ENCODE measurements at regions not wholly inside any gene's neighbourhood (a gene's known extent, or its start where the extent isn't known, plus 50 kb on each side); places are given as distances from the start of the nearest gene placed in this dataset.
"Not testable (repeated sequence)": the region's sequence is repeated elsewhere in the genome, so short reads cannot be mapped to it uniquely, and the experiment has no call there.

DNA sequence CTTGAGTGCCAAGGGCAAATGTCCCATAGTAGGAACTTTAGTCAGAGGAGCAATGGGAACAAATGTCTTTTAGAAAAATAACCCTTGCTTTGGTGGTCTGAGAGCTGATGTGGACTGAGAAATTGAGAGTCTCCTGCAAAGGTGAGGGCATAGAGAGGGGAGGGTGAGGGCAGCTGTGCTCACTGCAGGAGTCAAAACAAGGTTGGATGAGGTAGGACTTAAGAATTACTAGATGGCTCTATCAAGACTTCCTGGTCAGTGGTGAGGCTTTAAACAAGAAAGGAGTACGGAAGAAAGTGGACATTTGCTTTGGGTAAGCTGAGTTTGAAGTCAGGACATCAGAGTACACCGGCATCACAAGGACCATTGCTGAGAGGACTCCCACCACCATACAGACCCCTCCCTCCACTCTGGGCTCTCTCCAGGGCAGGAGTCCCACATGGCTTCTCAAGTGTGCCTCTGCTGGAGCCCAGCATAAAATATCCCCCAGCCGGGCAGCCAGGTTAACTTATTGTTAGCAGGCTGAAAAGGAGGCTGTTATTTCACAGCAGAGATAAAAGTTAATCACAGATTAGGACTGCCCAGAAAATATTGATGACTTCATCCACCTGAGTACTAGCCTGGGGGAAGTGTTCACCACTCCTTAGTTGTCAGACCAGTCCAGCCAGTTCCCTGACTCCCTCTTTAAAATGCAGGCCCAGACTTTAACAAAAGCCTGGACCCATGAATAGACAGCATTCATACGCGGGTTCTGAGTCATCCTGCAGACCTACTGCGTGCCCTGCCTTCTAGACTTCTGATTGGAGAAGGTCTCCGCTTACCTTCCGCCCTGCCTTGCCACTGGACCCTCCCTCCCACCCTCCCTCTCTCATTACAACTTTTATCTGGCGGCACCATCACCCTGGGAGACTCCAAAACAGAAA lies 167.2 kb downstream of the BCL2L11 start:
- not testable (repeated sequence) for DNase-seq (ENCODE audit: low spot score)

DNA sequence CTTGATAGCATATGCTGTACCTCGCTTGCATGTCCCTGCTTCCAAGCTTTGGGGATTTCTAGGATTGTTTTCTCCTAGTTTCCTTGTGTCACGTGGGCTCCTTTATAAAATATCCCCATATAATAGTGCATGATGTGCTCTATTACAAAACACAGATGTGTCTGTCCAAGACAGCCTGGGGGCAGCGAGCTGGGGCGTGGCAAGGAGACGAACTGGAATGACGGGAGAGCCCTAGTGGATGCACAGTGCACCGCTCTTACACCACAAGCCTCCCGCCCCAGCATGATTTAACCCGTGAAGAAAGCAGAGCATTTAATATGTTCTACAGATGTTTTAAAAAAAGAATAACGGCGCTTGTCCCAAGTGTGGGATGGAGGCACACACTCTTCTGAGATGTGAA lies 169.7 kb downstream of the BCL2L11 start:
- DNase-seq (ENCODE audit: low spot score), result not testable (repeated sequence)

DNA sequence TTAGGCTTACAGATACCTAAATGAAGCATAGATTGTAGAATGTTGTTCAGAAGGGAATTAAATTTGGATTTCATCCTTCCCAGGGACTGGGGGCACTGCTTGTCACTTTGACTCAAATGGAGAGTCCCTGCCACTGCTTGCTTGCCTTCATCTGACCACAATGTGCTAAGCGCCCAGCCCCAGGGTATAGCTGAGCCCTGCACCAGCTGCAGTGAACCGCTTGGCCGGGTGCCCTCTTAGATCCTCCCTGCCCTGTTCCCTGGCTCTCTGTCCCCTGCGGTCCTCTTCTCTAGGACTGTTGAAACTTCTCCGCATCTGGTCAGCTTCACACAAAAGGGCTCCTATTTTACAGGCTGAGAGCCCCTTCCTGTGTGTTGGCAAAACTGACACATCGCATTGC lies 170.9 kb downstream of the BCL2L11 start:
- not testable (repeated sequence) for DNase-seq (ENCODE audit: low spot score)

DNA sequence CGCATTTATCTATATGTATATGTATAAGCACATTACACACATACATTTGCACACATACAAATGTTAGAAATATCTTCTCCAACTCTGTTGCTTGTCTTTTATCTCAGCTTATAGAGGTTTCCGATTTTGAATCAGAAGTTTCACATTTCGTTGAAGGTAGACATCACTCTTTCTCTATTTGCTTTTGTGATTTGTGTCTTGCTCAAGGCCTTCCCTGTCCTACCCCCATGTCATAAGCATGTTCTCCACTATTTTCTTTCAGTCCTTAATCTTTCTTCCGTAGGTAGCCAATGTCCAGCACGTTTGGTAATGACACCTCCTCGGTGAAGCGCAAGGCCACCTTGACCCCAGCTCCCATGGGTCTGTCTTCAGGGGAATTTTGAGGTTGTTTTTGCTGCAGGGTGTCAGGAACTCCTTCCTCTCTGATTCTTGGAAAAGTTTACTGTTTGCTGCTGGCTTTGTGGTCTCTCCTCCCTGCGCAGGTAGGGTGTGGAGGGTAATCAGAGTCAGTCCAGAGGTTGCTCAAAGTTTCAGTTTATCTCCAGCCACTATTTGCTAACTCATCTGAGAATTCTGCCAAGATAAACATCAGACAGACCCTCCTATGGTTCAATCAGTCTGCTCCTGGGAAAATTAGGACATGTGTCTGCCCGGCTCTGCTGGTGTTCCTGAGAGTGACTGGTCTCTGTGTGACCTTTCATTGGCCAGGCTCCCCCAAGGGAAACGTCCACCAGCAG lies 171.7 kb downstream of the BCL2L11 start:
- DNase-seq (ENCODE audit: low spot score), result not testable (repeated sequence)

DNA sequence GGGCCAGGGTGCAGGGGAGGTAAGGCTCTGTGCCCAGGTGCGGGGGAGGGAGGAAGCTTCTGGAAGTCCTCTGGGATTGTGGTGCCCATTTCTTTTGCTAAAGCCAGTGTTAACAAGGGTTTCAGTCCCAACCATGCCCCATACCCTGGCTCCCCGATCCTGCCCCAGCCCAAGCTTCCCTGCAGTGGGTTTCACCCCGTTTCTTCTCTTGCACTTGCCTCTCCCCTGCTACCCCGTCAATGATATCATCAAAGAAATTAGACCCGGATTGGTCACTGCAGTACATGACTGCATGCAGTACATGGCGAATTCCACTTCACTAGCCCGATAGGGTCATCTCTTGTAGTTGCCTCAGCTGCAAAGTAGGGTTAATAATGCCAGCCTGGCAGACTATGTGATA lies 174.0 kb downstream of the BCL2L11 start:
- DNase-seq (ENCODE audit: low spot score), result not testable (repeated sequence)

DNA sequence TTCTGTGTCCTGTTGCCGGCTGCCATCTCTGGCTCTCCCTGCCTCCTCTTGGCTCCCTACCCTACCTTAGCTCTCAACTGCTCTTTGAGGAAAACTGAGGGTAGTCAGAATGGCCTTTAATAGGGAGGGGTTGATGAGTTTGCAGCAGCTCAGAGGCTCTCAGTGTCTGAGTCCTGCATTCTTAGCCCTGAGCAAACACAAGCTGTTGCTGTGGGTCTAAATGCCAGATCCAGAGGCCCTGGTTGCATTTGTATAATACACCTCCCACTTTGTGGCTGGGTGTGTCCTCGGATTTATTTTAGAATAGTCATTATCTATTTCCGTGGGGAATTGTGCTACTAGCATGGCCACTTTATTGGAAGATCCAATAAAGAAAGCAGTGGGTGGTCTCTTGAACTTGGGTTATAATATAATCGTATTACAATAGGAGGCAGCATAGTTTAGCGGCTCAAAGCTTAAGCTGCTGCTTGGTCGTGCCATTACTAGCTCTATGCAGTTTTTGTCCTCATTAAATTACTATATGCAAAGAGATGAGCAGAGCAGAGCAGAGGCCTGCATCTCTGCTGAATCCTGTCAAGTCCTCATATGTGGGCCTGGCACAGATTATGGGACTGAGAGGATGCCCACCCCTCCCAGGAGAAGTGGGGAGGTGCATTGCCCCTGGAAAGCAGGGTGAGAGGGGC lies 175.5 kb downstream of the BCL2L11 start:
- DNase-seq (ENCODE audit: low spot score), result not testable (repeated sequence)

DNA sequence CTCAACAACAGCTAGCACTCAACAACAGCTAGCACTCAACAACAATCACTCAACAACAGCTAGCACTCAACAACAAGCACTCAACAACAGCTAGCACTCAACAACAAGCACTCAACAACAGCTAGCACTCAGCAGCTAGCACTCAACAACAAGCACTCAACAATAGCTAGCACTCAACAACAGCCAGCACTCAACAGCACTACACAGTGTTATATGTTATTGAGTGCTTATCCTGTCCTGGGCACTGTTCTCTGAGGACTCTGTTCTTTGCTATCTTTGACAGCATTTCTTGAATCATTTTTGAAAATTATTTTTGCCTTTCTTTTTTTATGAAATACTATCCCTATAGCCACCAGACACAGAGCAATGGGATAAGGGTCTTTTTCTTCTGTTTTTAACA lies 176.4 kb downstream of the BCL2L11 start:
- not testable (repeated sequence) for DNase-seq (ENCODE audit: low spot score)

DNA sequence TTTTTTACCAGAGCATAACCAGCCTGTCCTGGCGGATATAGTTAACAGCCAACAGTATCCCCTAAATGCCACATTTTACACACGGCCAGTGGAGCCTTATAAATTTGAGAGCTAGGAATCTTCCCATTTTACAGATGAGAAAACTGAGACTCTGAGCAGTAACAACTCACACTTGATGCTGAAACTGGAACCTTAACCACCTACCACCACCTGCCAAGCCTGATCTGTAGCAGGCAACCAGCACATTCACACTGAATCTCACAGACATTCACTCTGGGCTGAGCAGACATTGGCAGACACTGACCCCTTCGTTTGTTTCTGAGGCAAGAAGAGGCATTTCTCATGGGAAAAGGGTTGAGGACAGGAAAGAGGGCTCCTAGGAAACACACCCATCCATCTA lies 178.2 kb downstream of the BCL2L11 start:
- DNase-seq (ENCODE audit: low spot score), result not testable (repeated sequence)

DNA sequence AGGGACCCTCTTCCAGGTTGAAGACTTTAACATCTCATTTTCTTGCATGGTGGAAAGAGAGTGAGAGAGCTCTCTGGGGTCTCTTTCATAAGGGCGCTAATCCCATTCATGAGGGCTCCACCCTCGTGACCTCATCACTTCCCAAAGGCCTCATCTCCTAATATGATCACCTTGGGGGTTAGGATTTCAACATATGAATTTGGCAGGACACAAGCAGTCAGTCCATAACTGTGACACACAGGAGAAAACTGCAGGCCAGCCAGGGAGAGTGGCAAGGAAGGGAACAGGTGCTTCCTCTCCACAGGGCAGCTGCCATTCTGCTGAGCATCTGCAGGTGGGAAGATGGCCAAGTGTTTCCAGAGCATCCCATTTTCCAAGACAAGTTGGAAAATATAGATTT lies 178.9 kb downstream of the BCL2L11 start:
- not testable (repeated sequence) for DNase-seq (ENCODE audit: low spot score)

DNA sequence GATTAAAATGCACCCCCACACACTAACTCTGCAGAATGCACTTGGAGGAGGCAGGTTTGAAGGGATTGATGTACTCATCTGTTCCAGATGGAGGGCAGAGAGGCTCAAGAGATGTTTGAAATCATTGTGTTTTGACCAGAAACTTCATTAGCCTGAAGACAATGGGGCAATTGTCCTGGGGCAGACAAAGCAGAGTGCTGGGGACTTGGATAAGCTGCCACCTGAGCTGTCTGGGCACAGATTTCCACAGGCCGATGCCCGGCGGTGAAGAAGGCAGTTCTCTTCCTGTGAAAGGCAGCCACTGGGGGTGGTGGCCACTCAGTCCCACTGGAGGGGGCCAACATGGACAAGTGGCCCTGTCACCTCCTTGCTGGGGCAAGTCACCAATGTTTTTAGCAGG lies 181.0 kb downstream of the BCL2L11 start:
- not testable (repeated sequence) for DNase-seq (ENCODE audit: low spot score)

DNA sequence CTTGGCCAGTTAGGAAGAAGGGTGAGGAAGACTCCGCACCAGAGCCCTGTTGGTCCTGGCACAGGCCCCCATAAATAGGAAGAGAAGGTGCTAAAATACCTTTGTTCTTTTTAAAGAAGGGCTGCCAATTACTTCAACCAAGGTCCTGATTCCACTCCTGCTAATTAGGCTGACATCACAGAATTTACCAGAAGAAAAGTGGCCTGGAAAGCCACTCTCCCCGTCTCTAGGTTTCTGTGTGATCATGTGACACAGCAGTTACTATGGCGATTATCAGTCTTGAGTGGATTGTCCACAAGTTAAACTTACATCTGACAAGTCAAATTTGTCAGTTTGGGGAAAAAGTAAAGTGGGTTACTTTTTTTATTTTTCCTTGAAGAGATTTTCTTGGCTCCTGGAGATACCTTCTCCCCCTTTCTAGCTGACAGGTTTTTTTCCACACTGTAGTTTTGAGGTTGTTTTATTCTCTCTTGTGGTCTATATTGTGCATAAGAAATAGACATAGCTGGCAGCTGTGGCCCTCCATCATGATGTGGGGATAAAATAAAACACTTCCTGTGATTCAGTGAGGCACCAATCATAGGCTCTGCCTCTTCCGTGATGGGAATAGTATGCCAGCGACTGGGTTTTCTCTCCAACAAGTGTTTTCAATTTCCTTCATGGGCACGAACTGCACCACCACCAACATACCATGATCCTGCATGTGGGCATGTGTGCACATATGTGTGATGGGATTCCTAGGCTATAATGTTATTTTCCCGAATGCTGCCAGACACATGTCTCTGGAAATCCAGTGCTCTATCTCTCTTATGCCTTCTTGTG lies 181.9 kb downstream of the BCL2L11 start:
- not testable (repeated sequence) for DNase-seq (ENCODE audit: low spot score)

DNA sequence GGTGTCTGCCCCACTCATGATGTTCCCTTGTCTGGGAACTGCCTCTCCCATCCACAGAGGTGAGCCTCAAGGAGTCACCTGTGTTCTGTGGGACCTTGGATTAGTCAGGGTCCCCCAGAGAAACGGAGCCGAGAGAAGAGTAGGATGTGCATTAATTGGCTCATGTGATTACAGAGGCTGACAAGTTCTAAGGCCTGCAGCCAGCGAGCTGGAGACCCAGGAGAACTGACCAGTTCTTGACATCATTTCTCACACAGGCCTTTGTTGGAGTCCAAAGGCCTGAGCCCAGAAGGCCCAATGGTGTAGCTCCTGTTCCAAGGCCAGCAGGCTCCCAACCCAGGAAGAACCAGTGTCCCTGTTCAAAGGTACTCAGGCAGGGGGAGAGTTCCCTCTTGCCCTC lies 186.6 kb downstream of the BCL2L11 start:
- DNase-seq (ENCODE audit: low spot score), result not testable (repeated sequence)

DNA sequence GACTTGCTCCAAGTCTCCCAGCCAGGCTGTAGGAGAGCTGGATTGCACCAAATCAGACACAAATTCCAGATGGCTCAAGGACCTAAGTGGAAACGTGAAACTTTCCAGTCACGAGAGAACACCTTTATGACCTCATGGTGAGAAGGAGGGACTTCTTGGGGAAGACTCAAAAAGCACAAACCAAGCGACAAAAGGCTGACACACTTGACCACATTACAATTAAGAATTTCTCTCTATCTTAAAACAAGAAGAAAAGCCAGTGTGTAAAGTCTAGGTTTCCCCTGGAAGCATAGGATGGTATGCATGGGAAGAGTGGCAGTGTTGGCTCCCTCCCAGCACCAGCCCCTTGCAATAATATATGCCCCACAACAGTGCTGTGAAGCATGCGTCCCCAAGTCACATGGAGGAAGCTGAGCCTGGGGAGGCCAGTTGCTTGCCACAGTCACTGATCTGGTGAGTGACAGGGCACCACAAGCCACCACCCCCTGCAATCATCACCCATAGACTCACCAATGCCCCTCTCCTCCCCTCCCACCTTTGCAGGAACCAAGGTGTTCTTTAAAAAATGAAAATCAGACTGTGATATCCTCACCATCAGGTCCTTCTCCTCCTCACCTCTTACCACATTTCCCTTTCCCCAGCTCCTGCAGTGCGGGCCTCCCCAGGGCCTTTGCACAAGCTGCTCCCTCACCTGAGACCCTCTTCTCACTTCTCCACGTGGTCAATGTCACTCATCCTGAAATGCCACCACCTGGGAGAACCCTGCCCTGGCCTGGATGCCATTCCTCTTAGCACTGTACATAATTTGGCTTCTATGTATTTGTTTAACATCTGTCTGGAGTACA lies 188.7 kb downstream of the BCL2L11 start:
- DNase-seq (ENCODE audit: low spot score), result not testable (repeated sequence)

DNA sequence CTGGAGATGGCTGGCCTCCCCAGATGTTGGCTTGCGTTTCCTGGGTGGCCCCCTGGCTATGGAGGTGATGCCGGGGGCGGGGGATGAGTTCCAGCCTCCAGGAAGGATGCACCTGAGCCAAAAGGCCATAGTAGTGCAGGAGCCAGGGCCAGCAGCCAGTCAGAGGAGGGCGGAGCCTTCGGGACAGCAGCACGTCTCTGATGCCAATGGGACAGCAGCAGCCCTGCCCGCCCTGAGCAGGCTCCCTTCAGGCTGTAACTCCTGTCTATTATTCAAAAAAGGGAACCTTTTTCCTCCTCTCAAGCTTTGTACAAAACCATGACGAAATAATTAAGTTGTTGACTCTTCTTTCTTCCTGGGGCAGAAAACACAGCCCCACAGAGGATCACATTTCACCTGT lies 189.7 kb downstream of the BCL2L11 start:
- DNase-seq (ENCODE audit: low spot score), result not testable (repeated sequence)

DNA sequence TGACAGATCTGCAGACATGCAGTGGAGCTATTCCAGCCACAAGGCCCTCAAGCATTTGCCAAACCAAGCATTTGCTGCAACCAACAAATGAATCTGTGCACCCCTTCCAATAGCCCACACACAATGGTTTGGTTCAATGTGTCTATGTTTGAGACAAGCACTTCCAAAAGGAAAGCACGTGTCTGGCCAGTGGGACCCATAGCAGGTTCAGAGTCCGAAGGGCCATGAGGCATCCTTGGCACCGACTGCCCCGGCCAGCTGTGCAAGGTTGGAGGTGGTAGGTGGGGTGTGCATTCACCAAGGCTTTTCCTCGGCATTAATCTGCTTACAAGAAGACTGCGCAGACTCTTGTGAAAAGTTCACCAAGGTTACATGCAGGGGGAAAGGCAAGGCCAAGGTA lies 190.9 kb downstream of the BCL2L11 start:
- not testable (repeated sequence) for DNase-seq (ENCODE audit: low spot score)

DNA sequence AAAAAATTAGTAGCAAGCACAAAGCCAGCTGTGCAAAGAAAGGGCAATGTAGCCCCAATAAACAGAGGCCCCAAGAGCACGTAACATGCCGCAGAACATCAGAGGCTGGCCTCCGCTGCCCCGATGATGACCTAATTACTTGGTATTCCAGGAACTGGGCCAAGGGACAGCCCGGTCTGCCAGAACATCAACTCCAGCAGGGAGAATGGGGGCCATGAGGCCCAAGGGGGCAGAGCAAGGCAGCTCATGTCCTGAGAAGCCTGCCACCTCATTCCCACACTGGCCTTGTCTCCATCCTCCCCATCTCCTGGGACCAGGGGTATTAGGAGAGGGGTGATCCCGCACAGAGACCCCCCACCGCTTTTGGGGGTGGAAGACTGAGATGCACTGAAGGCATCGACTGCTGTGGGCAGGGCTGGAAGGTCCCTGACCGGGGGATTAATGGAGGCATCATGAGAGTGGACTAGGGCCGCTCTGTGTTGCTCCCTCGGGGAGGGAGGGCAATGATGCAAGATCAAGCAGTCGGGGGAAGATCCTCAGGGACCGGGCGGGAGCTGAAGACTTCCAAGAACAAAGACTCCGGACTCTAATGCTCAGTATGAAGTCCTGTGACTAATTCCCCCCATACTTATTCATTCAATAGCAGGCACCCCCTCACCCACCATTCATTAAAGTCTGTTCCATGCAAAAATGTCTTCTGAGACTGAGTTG lies 192.3 kb downstream of the BCL2L11 start:
- DNase-seq (ENCODE audit: low spot score), result not testable (repeated sequence)

DNA sequence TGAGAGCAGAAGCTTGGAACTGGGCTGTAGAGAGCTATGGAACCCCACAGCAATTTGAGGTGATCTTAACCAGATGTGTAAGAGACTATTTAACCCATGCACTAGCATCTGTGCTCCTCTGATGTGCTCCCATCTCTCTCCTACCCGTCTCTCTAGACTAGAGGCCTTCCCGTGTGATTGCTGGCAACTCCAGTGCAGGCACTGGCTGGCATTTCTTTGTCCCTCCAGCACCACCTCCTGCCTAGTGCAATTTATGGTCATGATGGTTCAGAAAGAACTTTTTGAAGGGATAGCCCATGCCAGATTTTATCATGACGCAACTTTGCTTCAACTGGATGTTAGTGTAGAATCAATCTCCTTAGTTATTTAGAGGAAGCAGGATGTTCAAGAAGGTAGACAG lies 193.0 kb downstream of the BCL2L11 start:
- not testable (repeated sequence) for DNase-seq (ENCODE audit: low spot score)

DNA sequence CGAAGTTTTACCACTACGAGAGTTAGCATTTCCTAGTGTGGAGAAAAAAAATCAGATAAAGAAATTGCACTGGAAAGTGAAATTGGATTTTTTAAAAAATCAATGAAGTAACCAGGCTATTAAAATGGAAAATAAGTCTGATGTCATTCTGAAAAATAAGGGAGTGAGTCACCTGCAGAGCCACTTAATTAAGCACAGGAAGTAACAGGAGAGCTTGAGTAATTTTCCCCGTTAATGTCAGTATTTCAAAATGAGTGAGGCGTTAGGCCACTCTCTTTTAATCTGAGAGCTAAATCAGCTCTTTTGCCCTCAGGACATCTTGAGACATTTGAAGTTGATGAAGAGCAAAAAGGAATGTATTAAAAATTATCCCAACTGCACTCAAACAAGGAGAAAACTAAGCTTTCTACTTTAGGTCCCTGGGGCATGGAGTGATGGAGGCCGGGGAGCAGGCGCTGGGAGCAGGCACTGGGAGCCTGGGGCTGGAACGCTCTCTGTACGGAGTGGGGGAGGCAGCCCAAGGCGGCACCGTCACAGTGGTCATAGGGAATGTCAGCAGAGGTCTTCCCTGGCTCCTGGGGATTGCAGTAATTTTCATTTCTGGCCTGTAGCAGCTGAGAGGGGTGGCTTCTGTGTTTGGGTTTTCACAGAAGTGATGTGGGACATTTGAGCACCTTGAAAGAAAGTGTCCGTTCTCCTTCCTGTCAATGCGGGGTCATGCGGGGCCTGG lies 194.6 kb downstream of the BCL2L11 start:
- DNase-seq (ENCODE audit: low spot score), result not testable (repeated sequence)

DNA sequence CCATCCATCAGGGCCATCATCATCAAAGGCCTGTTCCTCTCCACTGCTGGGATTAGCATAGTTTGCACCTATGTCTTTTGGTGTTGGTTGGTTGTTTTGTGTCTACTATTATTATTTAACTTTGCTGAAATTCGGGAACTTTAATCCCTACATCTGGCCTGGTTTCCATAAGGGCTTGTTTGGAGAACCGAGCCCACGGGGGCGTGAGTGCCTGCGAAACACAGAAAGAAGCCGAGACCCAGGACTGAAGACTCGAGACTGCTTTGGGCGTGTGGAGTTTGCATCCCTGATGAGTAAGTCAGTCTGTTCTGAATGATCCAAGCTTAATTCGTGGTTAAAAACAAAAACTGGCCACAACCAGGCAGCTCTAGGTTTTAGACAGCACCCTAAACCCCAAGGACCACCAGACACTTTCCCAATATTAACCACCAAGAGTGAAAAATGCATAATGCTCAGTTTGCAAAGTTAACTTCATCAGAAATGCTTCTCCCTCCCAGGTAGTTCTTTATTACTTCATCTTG lies 195.6 kb downstream of the BCL2L11 start:
- DNase-seq (ENCODE audit: low spot score), result not testable (repeated sequence)
